Activated T-cell treated with anti-CD3 and anti-CD28 coated beads for 1 hour (primary cell): ENCODE measurements at regions not wholly inside any gene's neighbourhood (a gene's known extent, or its start where the extent isn't known, plus 50 kb on each side); places are given as distances from the start of the nearest gene placed in this dataset.
"Not testable (repeated sequence)": the region's sequence is repeated elsewhere in the genome, so short reads cannot be mapped to it uniquely, and the experiment has no call there.

Experiments
- DNase-seq: peaks from one replicate; pipeline ENCODE4 v3.0.0-alpha.2; 2020; ENCODE audit warnings: low read depth

- no peak for DNase-seq
Observed at GRCh38 chr6:144359783-144360182, 74.6 kb downstream of the UTRN start.

- DNase-seq = no peak
Observed at GRCh38 chr6:144360401-144360800, 75.3 kb downstream of the UTRN start.

- no peak for DNase-seq
Observed at GRCh38 chr6:144361016-144361415, 75.9 kb downstream of the UTRN start.

- DNase-seq = no peak
Observed at GRCh38 chr6:144362042-144363018, 77.2 kb downstream of the UTRN start.

- no peak for DNase-seq
Observed at GRCh38 chr6:144364208-144364720, 79.1 kb downstream of the UTRN start.

- no peak for DNase-seq
Observed at GRCh38 chr6:144364782-144365181, 79.6 kb downstream of the UTRN start.

GRCh38 chr6:144365271-144365670 is 80.1 kb downstream of the UTRN start:
- no peak for DNase-seq

- not testable (repeated sequence) for DNase-seq
Observed at GRCh38 chr6:144369696-144370095, 84.6 kb downstream of the UTRN start.

- DNase-seq = no peak
Observed at GRCh38 chr6:144372116-144372515, 87.0 kb downstream of the UTRN start.

GRCh38 chr6:144372611-144373594 is 87.8 kb downstream of the UTRN start:
- DNase-seq = no peak

- DNase-seq = not testable (repeated sequence)
Observed at GRCh38 chr6:144374525-144374924, 89.4 kb downstream of the UTRN start.

GRCh38 chr6:144377586-144378210 is 92.6 kb downstream of the UTRN start:
- DNase-seq = no peak

GRCh38 chr6:144378437-144378836 is 93.3 kb downstream of the UTRN start:
- DNase-seq = no peak

- DNase-seq = no peak
Observed at GRCh38 chr6:144379356-144379755, 94.2 kb downstream of the UTRN start.

- DNase-seq = not testable (repeated sequence)
Observed at GRCh38 chr6:144381499-144381898, 96.4 kb downstream of the UTRN start.

GRCh38 chr6:144383336-144383735 is 98.2 kb downstream of the UTRN start:
- DNase-seq = no peak

- no peak for DNase-seq
Observed at GRCh38 chr6:144384427-144384826, 99.3 kb downstream of the UTRN start.

- not testable (repeated sequence) for DNase-seq
Observed at GRCh38 chr6:144389474-144389873, 104.3 kb downstream of the UTRN start.

- DNase-seq = no peak
Observed at GRCh38 chr6:144390202-144390601, 105.1 kb downstream of the UTRN start.

GRCh38 chr6:144390886-144391285 is 105.8 kb downstream of the UTRN start:
- no peak for DNase-seq

GRCh38 chr6:144392536-144392935 is 107.4 kb downstream of the UTRN start:
- no peak for DNase-seq

GRCh38 chr6:144394210-144394609 is 109.1 kb downstream of the UTRN start:
- DNase-seq = no peak
